ENCODE measurements at regions not wholly inside any gene's neighbourhood (a gene's known extent, or its start where the extent isn't known, plus 50 kb on each side); places are given as distances from the start of the nearest gene placed in this dataset.

DNA sequence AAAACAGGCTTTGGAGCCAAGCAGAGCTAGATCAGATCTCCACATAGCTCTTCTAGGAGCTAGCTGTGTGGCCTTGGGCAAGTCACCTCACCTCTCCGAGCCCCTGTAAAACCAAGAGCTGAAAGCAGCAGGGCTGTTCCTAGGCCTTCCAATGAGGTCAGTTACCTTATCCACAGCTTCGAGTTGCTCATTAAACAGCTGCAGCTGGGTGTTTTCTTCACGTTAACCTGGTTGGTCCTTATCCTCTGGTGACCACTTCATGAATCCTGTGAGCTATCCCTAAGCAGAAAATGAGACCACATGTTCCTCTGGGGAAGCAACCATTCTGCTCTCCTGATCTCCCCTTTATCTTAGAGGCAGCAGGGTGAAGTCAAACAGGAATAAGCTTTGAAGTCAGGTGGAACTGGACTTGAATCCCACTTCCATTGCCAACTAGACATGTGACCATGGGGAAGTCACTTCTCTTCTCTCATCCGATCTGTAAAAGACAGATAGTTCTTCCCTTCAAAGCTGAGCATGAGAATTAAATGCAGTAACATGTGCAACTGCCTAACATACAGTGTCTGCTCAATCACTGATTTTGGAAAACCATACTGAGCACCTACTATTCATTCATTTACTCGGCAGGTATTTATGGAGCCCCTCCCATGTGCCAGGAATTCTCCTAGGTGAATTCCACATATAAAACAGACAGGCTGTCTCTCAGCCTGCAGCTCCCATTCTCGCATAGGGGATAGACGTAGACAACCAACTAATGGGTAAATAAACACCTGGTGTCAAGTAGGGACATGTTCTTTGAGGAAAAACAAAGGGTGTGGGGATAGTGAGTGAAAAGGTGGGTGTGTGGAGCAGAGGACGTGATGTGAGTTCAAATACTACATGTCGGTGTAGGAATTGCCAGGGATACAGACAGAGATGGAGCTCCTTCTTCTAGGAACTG is 111.7 kb upstream of the BOD1 start (continued):
- TF ChIP-seq, protein P1, sequence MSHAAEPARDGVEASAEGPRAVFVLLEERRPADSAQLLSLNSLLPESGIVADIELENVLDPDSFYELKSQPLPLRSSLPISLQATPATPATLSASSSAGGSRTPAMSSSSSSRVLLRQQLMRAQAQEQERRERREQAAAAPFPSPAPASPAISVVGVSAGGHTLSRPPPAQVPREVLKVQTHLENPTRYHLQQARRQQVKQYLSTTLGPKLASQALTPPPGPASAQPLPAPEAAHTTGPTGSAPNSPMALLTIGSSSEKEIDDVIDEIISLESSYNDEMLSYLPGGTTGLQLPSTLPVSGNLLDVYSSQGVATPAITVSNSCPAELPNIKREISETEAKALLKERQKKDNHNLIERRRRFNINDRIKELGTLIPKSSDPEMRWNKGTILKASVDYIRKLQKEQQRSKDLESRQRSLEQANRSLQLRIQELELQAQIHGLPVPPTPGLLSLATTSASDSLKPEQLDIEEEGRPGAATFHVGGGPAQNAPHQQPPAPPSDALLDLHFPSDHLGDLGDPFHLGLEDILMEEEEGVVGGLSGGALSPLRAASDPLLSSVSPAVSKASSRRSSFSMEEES (CRISPR knock-in tag; IDR thresholded peaks at IDR 0.05) = peak; percentile 78
- no peak for TF ChIP-seq NKX3-1 (CRISPR knock-in tag; IDR thresholded peaks at IDR 0.05)
- no peak for TF ChIP-seq ZKSCAN1 (IDR thresholded peaks at IDR 0.05; ENCODE audit: low read length)
- peak; percentile 35; the same call in 1 of the 2 replicates for TF ChIP-seq ZNF292 (CRISPR knock-in tag; IDR thresholded peaks at IDR 0.05; ENCODE audit: borderline replicate concordance, low read depth)
- no peak for TF ChIP-seq CCAR2 (optimal IDR thresholded peaks at IDR 0.05; ENCODE audit: low read depth, low read length)
- 0 out of 2 replicates have a peak, but pooled peaks have one; percentile 40 for TF ChIP-seq ZNF510 (CRISPR knock-in tag; IDR thresholded peaks at IDR 0.05; ENCODE audit: low read depth)
- peak; percentile 54; the same call in 1 of the 2 replicates for TF ChIP-seq TCF7 (IDR thresholded peaks at IDR 0.05; ENCODE audit: low read depth)
- TF ChIP-seq ZNF773 (CRISPR knock-in tag; IDR thresholded peaks at IDR 0.05; ENCODE audit: borderline replicate concordance) = no peak
- 0 out of 2 replicates have a peak, but pooled peaks have one; percentile 14 for TF ChIP-seq MIXL1 (CRISPR knock-in tag; IDR thresholded peaks at IDR 0.05)
- TF ChIP-seq ZNF768 (CRISPR knock-in tag; IDR thresholded peaks at IDR 0.05) = peak; percentile 80
- TF ChIP-seq, protein P2, sequence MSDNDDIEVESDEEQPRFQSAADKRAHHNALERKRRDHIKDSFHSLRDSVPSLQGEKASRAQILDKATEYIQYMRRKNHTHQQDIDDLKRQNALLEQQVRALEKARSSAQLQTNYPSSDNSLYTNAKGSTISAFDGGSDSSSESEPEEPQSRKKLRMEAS (IDR thresholded peaks at IDR 0.05) = peak; percentile 51
- TF ChIP-seq SPEN (CRISPR knock-in tag; IDR thresholded peaks at IDR 0.05; ENCODE audit: low read depth) = peak; percentile 35; the same call in 1 of the 2 replicates
- TF ChIP-seq ZNF788 (CRISPR knock-in tag; IDR thresholded peaks at IDR 0.05; ENCODE audit: borderline replicate concordance) = no peak
- TF ChIP-seq, protein P3, sequence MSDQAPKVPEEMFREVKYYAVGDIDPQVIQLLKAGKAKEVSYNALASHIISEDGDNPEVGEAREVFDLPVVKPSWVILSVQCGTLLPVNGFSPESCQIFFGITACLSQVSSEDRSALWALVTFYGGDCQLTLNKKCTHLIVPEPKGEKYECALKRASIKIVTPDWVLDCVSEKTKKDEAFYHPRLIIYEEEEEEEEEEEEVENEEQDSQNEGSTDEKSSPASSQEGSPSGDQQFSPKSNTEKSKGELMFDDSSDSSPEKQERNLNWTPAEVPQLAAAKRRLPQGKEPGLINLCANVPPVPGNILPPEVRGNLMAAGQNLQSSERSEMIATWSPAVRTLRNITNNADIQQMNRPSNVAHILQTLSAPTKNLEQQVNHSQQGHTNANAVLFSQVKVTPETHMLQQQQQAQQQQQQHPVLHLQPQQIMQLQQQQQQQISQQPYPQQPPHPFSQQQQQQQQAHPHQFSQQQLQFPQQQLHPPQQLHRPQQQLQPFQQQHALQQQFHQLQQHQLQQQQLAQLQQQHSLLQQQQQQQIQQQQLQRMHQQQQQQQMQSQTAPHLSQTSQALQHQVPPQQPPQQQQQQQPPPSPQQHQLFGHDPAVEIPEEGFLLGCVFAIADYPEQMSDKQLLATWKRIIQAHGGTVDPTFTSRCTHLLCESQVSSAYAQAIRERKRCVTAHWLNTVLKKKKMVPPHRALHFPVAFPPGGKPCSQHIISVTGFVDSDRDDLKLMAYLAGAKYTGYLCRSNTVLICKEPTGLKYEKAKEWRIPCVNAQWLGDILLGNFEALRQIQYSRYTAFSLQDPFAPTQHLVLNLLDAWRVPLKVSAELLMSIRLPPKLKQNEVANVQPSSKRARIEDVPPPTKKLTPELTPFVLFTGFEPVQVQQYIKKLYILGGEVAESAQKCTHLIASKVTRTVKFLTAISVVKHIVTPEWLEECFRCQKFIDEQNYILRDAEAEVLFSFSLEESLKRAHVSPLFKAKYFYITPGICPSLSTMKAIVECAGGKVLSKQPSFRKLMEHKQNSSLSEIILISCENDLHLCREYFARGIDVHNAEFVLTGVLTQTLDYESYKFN (CRISPR knock-in tag; conservative IDR thresholded peaks at IDR 0.05) = peak; percentile 75
- peak; percentile 50 for TF ChIP-seq SAP130 (CRISPR knock-in tag; IDR thresholded peaks at IDR 0.05; ENCODE audit: low read depth)
- peak; percentile 64 for TF ChIP-seq HNF4A (CRISPR knock-in tag; IDR thresholded peaks at IDR 0.05)
- TF ChIP-seq ZFX (CRISPR knock-in tag; IDR thresholded peaks at IDR 0.05; ENCODE audit: low read depth) = peak; percentile 37; the same call in 1 of the 2 replicates
- TF ChIP-seq SOX13 (IDR thresholded peaks at IDR 0.05) = no peak
- peak in 1 of 2 experiments; percentile 27; a peak in 1 of 4 replicates for TF ChIP-seq SOX13 (CRISPR knock-in tag; conservative IDR thresholded peaks at IDR 0.05 in 1 of 2, IDR thresholded peaks at IDR 0.05 in 1 of 2)
- TF ChIP-seq, protein P4, sequence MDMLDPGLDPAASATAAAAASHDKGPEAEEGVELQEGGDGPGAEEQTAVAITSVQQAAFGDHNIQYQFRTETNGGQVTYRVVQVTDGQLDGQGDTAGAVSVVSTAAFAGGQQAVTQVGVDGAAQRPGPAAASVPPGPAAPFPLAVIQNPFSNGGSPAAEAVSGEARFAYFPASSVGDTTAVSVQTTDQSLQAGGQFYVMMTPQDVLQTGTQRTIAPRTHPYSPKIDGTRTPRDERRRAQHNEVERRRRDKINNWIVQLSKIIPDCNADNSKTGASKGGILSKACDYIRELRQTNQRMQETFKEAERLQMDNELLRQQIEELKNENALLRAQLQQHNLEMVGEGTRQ (IDR thresholded peaks at IDR 0.05; ENCODE audit: low read depth, low read length) = 0 out of 2 replicates have a peak, but pooled peaks have one; percentile 3
- TF ChIP-seq, protein P4 (CRISPR knock-in tag; IDR thresholded peaks at IDR 0.05; ENCODE audit: borderline replicate concordance) = peak; percentile 61; the same call in 1 of the 2 replicates
- no peak for TF ChIP-seq HOXA9 (CRISPR knock-in tag; IDR thresholded peaks at IDR 0.05; ENCODE audit: borderline replicate concordance)

All from HepG2 (cell line).